NB4 (cell line): ENCODE measurements at regions not wholly inside any gene's neighbourhood (a gene's known extent, or its start where the extent isn't known, plus 50 kb on each side); places are given as distances from the start of the nearest gene placed in this dataset.

ENCODE experiments used
- DNase-seq: peaks from one replicate; pipeline ENCODE4 v3.0.0; 2010; ENCODE audit warnings: low read depth
- H3K4me3 ChIP-seq: one replicate; pipeline ENCODE4 v1.5.1; 2011; ENCODE audit warnings: mild to moderate bottlenecking, low read depth, low read length, moderate library complexity
- CTCF ChIP-seq: IDR thresholded peaks from one replicate; pipeline ENCODE4 v1.5.1; 2012; ENCODE audit warnings: low read depth, low read length
- MAX ChIP-seq: IDR thresholded peaks from 2 replicates; pipeline ENCODE4 v1.6.1; 2011; ENCODE audit warnings: low read depth, low read length
- MYC ChIP-seq: IDR thresholded peaks from 2 replicates; pipeline ENCODE4 v1.6.1; 2011; ENCODE audit warnings: low read depth, low read length
- POLR2A ChIP-seq: IDR thresholded peaks from 2 replicates; pipeline ENCODE4 v1.6.1; 2011; ENCODE audit warnings: mild to moderate bottlenecking; ENCODE audit not compliant: insufficient read length; ENCODE audit errors: extremely low read depth

- TF ChIP-seq POLR2A (no peak), MAX (no peak), MYC (no peak), CTCF (no peak)
- no peak for DNase-seq
- H3K4me3 ChIP-seq: no peak overlapping the region
Observed at GRCh38 chr2:59963157-59963556, 590.3 kb downstream of the BCL11A start.

GRCh38 chr2:59961746-59962145 is 591.7 kb downstream of the BCL11A start:
- no peak for TF ChIP-seq CTCF
- TF ChIP-seq MYC: no peak
- TF ChIP-seq POLR2A: no peak
- no peak for DNase-seq

GRCh38 chr2:59959944-59960343 is 593.5 kb downstream of the BCL11A start:
- DNase-seq: no peak
- TF ChIP-seq CTCF: no peak
- no peak for TF ChIP-seq POLR2A
- TF ChIP-seq MAX: no peak
- no peak for TF ChIP-seq MYC
- H3K4me3 ChIP-seq: no peak overlapping the region

More at GRCh38 chr2:59961746-59962145, 591.7 kb downstream of the BCL11A start:
- no peak overlapping the region for H3K4me3 ChIP-seq

GRCh38 chr2:59957504-59957903 is 596.0 kb downstream of the BCL11A start:
- TF ChIP-seq POLR2A (no peak), CTCF (no peak), MYC (no peak), MAX (no peak)
- no peak overlapping the region for H3K4me3 ChIP-seq
- no peak for DNase-seq

- TF ChIP-seq CTCF: no peak
- no peak for TF ChIP-seq MAX
- no peak for TF ChIP-seq MYC
- no peak for TF ChIP-seq POLR2A
- no peak for DNase-seq
- no peak overlapping the region for H3K4me3 ChIP-seq
Observed at GRCh38 chr2:59956981-59957380, 596.5 kb downstream of the BCL11A start.

- TF ChIP-seq MAX (no peak), POLR2A (no peak), CTCF (no peak), MYC (no peak)
- no peak for DNase-seq
Observed at GRCh38 chr2:59947917-59948541, 605.4 kb downstream of the BCL11A start.

More at GRCh38 chr2:59947917-59948541, 605.4 kb downstream of the BCL11A start:
- H3K4me3 ChIP-seq: no peak overlapping the region
